Psoas muscle (tissue), 7 donors: ENCODE measurements at regions not wholly inside any gene's neighbourhood (a gene's known extent, or its start where the extent isn't known, plus 50 kb on each side); places are given as distances from the start of the nearest gene placed in this dataset.
"Not testable (repeated sequence)": the region's sequence is repeated elsewhere in the genome, so short reads cannot be mapped to it uniquely, and the experiment has no call there.

Source experiments
- ATAC-seq, 4 donors: fragments of 200-7000 bp; cut with Tn5 transposase; one replicate each; pipeline ENCODE4 v1.9.1; 2020; ENCODE audit warnings: moderate library complexity in 3 of 4, mild to moderate bottlenecking in 2 of 4
- DNase-seq, 2 donors: peaks; one replicate each; pipeline ENCODE4 v3.0.0-alpha.2; 2020
- H3K27ac ChIP-seq: fragments of 200-600 bp; one replicate; pipeline ENCODE4 v1.8.0; 2022
- H3K27me3 ChIP-seq, 3 donors: fragments of 200-600 bp in 1 of 3; one replicate each; pipeline versions ENCODE4 v1.6.1 to v1.8.0; 2013 to 2022; ENCODE audit warnings: low read length in 2 of 3, mild to moderate bottlenecking in 2 of 3, moderate library complexity in 1 of 3; ENCODE audit not compliant: insufficient read depth in 3 of 3
- H3K36me3 ChIP-seq, 2 donors: fragments of 200-600 bp in 1 of 2; one replicate each; pipeline versions ENCODE4 v1.6.1 to v1.8.0; 2013 to 2022; ENCODE audit warnings: low read depth in 1 of 2, mild to moderate bottlenecking in 1 of 2, moderate library complexity in 1 of 2; ENCODE audit not compliant: insufficient read depth in 1 of 2
- H3K4me1 ChIP-seq: fragments of 200-600 bp; one replicate; pipeline ENCODE4 v1.8.0; 2022
- H3K4me3 ChIP-seq: fragments of 200-600 bp; one replicate; pipeline ENCODE4 v1.8.0; 2022; ENCODE audit warnings: mild to moderate bottlenecking
- H3K9me3 ChIP-seq: fragments of 200-600 bp; one replicate; pipeline ENCODE4 v1.8.0; 2022
- WGBS, 3 donors: extraction: QIAGEN DNeasy Blood & Tissue Kit; methylation state at CpG; one replicate each; pipeline versions ENCODE4 v1.1.6 to v1.1.7; 2013; 5-methylcytosine and 5-hydroxymethylcytosine counted together
- intact Hi-C, 2 donors: fragments of 100-400 bp; cut with DNase I; formaldehyde crosslinking; loops; one replicate each; pipeline versions ENCODE4 v1.11.0 to v1.14.2; 2022
- TF ChIP-seq, protein P1 (sequence below): fragments of 200-600 bp; IDR thresholded peaks from one replicate; pipeline ENCODE4 v1.8.0; 2022; ENCODE audit warnings: antibody characterized with exemption
- donor health status: healthy with polysubstance abuse.
- donor health status: DM: no; HTN: no; CAD: no; lungs with moderate emphysema.
- donor health status: Bipolar disorder and iron deficiency.
- donor health status: healthy.
- donor health status: DM: yes; HTN: yes; CAD: no.
- donor health status: DM: no; HTN: no; CAD: no.
- donor health status: DM: yes; HTN: yes; CAD: no.

DNA sequence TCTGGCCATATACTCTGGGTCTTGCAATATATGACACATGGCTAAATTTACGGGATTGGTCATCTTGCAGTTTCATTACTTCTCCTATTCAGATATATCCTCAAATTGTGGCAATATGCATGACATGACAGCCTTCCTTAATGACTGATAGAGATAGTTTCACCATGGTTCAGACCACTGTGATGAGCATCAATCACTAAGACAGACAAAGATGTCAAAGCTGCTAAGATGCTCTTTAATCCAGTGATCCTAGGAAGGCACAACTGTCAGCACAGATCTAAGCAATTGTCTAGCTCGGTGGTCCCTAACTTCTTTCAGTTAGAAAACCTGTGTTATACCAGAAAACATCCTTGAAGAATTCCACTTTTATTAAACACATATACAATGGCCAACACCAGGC is 70.9 kb upstream of the ADGRL2 start:
- Histone ChIP-seq H3K27ac (no peak overlapping the region), H3K4me1 (no peaks in the 10 kb centered on the region), H3K27me3 (no peaks in the 10 kb centered on the region), H3K9me3 (no peaks in the 10 kb centered on the region), H3K36me3 (no peaks in the 10 kb centered on the region), H3K4me3 (no peak overlapping the region)
- ATAC-seq: no peak
- TF ChIP-seq, protein P1, sequence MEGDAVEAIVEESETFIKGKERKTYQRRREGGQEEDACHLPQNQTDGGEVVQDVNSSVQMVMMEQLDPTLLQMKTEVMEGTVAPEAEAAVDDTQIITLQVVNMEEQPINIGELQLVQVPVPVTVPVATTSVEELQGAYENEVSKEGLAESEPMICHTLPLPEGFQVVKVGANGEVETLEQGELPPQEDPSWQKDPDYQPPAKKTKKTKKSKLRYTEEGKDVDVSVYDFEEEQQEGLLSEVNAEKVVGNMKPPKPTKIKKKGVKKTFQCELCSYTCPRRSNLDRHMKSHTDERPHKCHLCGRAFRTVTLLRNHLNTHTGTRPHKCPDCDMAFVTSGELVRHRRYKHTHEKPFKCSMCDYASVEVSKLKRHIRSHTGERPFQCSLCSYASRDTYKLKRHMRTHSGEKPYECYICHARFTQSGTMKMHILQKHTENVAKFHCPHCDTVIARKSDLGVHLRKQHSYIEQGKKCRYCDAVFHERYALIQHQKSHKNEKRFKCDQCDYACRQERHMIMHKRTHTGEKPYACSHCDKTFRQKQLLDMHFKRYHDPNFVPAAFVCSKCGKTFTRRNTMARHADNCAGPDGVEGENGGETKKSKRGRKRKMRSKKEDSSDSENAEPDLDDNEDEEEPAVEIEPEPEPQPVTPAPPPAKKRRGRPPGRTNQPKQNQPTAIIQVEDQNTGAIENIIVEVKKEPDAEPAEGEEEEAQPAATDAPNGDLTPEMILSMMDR: no peak
- 70 to 97% (median 91%) methylated on average over 2 of the region's 2 CpGs for WGBS, 3 donors
- intact Hi-C loops: no loop called here
- DNase-seq: no peak

DNA sequence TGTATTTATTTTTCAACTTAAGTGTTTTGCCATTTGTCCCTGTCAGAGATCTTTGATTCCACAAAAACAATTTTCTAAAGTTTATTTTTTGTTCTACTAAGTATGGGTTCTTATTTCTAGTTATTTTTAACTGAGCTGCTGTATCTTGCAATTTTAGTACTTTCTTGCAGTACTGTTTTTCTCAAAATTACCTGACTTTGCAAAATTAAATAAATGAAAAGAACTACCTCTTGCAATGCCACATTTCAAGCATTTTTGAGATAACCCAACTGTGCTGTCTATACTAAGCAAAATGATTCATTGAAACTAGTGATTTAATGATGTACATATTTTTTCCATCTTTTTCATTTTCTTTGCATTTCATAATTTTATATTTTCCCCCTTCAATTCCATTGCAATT is 71.5 kb upstream of the ADGRL2 start:
- Histone ChIP-seq H3K27ac (no peak overlapping the region), H3K4me1 (no peaks in the 10 kb centered on the region), H3K36me3 (no peaks in the 10 kb centered on the region), H3K4me3 (no peak overlapping the region), H3K27me3 (no peaks in the 10 kb centered on the region), H3K9me3 (no peaks in the 10 kb centered on the region)
- no peak for ATAC-seq
- no peak for DNase-seq
- intact Hi-C loops: no loop called here
- TF ChIP-seq, protein P1: no peak

DNA sequence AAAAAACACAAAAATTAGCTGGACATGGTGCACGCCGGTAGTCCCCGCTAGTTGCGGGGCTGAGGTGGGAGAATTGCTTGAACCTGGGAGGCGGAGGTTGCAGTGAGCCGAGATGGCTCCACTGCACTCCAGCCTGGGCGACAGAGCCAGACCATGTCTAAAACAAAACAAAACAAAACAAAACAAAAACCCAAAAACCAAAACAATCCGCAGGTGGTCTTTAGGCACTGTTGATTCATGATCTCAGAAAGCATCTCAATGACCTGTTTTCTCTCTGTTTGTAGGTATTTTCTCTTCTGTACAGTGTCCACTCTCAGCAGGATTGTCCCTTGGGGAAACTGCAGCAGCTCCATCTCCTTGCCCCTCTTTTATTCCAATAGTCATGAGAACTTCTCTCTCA is 74.9 kb upstream of the ADGRL2 start:
- WGBS, 3 donors: 94 to 95% (median 94%) methylated on average over 8 of the region's 8 CpGs
- no peak for DNase-seq
- TF ChIP-seq, protein P1: no peak
- no peaks in the 10 kb centered on the region for H3K4me1 ChIP-seq
- no peaks in the 10 kb centered on the region for H3K36me3 ChIP-seq
- no peak for ATAC-seq
- H3K27me3 ChIP-seq: no peaks in the 10 kb centered on the region
- intact Hi-C loops: no loop called here
- no peak overlapping the region for H3K27ac ChIP-seq
- H3K9me3 ChIP-seq: no peaks in the 10 kb centered on the region
- no peak overlapping the region for H3K4me3 ChIP-seq

DNA sequence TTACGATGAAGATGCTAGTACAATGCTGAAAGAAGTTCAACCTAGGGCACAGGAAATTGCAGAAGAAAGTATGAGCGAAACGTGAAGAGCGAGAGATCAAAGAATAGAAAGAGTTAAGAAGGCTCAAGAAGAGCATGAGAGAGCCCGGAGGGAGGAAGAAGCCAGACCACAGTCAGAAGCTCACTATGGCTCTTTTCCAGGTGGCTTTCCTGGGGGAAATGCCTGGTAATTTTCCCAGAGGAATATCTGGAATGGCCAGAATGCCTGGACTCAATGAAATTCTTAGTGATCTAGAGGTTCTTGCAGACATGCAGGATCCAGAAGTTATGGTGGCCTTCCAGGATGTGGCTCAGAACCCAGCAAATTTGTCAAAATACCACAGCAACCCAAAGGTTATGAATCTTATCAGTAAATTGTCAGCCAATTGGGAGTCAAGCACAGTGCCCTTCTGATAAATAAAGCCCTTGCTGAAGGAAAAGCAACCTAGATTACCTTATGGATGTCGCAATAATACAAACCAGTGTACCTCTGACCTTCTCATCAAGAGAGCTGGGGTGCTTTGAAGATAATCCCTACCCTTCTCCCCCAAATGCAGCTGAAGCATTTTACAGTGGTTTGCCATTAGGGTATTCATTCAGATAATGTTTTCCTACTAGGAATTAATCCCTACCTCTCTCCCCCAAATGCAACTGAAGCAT is 78.0 kb upstream of the ADGRL2 start:
- H3K4me1 ChIP-seq, H3K9me3 ChIP-seq, H3K27ac ChIP-seq, H3K36me3 ChIP-seq, H3K27me3 ChIP-seq, H3K4me3 ChIP-seq, DNase-seq, intact Hi-C loops, ATAC-seq: not testable (repeated sequence)
- 79 to 82% (median 79%) methylated on average over 6 of the region's 6 CpGs for WGBS, 3 donors

DNA sequence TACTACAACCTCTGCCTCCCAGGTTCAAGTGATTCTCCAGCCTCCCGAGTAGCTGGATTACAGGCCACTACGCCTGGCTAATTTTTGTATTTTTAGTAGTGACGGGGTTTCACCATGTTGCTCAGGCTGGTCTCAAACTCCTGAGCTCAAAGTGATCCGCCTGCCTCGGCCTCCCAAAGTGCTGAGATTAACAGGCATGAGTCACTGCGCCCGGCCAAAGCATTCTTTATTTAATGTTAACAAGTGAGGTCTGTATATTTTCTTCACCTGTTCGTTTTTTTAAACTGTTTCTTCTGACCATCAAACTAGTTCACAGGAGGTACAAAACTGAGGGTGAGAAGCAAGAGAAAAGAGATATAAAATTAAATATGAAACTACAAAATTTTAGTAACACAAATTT is 80.5 kb upstream of the ADGRL2 start:
- DNase-seq, H3K4me3 ChIP-seq, ATAC-seq, H3K4me1 ChIP-seq, H3K9me3 ChIP-seq, intact Hi-C loops, H3K36me3 ChIP-seq, H3K27me3 ChIP-seq, H3K27ac ChIP-seq: not testable (repeated sequence)
- WGBS, 3 donors: 80 to 84% (median 83%) methylated on average over 8 of the region's 8 CpGs

DNA sequence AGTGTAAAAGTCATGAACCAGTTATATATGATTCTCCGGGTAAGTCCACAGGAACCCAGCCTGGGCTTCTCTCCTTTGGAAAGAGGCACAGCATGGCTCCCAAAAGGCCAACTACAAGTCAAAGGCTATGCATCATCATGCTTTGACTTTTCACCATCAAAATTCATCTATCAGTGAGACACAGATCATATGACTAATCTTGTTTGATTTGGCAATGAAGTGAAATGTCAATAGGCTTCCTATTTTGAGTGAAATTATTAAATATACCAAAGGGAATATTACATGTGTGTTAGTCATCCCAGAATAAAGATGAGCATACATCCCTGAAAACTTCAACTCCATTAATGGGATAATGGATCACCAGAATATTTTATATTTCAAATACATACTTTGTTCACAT is 83.5 kb upstream of the ADGRL2 start:
- no peak for ATAC-seq
- DNase-seq: no peak
- Histone ChIP-seq H3K4me3 (no peak overlapping the region), H3K27ac (no peak overlapping the region), H3K36me3 (no peaks in the 10 kb centered on the region), H3K4me1 (no peaks in the 10 kb centered on the region), H3K27me3 (no peaks in the 10 kb centered on the region), H3K9me3 (no peaks in the 10 kb centered on the region)
- intact Hi-C loops: no loop called here
- WGBS, 3 donors: 88 to 94% (median 89%) methylated on average over 1 of the region's 1 CpG
- TF ChIP-seq, protein P1: no peak
